K562 (cell line): ENCODE measurements at regions not wholly inside any gene's neighbourhood (a gene's known extent, or its start where the extent isn't known, plus 50 kb on each side); places are given as distances from the start of the nearest gene placed in this dataset.

Experiments used
- C11orf30 ChIP-seq: fragments of 450-650 bp; IDR thresholded peaks from 2 replicates; pipeline ENCODE4 v1.6.1; 2016; ENCODE audit warnings: low read depth, mild to moderate bottlenecking
- CREB3L1 ChIP-seq: fragments of 450-650 bp; IDR thresholded peaks from 2 replicates; pipeline ENCODE4 v1.6.1; 2014; ENCODE audit warnings: low read depth, mild to moderate bottlenecking, moderate library complexity, borderline replicate concordance
- E2F3 ChIP-seq: fragments of 250-450 bp; sonication (Bioruptor Pico); IDR thresholded peaks from 2 replicates; pipeline ENCODE4 v1.4.0; 2020; ENCODE audit warnings: mild to moderate bottlenecking
- GATAD2A ChIP-seq: fragments of 450-650 bp; IDR thresholded peaks from 2 replicates; pipeline ENCODE4 v1.6.1; 2017
- KDM2B ChIP-seq: fragments of 250-450 bp; sonication (Bioruptor Pico); IDR thresholded peaks from 2 replicates; pipeline ENCODE4 v1.8.0; 2021; ENCODE audit warnings: mild to moderate bottlenecking, moderate library complexity
- NCOA1 ChIP-seq: fragments of 450-650 bp; IDR thresholded peaks from 2 replicates; pipeline ENCODE4 v1.6.1; 2016; ENCODE audit warnings: low read depth
- NFE2 ChIP-seq: IDR thresholded peaks from 2 replicates; pipeline ENCODE4 v1.6.1; 2014; ENCODE audit warnings: antibody characterized with exemption, low read depth
- NONO ChIP-seq, 2 experiments: fragments of 200-400 bp in 1 of 2; fragments of 450-650 bp in 1 of 2; formaldehyde crosslinking in 1 of 2; IDR thresholded peaks; 2 replicates each; pipeline ENCODE4 v1.6.1; 2017; ENCODE audit warnings: low read depth in 2 of 2, mild to moderate bottlenecking in 2 of 2, moderate library complexity in 2 of 2, low read length in 1 of 2
- RFX1 ChIP-seq: fragments of 450-650 bp; IDR thresholded peaks from 2 replicates; pipeline ENCODE4 v1.6.1; 2016; ENCODE audit warnings: mild to moderate bottlenecking, moderate library complexity
- SPI1 ChIP-seq: IDR thresholded peaks from 2 replicates; pipeline ENCODE4 v1.6.1; 2011; ENCODE audit warnings: low read depth, low read length, control low read depth, borderline replicate concordance
- ZMIZ1 ChIP-seq, 2 experiments: fragments of 150-350 bp in 1 of 2; IDR thresholded peaks; 2 replicates each; pipeline ENCODE4 v1.6.1; 2012 to 2016; ENCODE audit warnings: low read depth in 2 of 2, low read length in 2 of 2, mild to moderate bottlenecking in 1 of 2, moderate library complexity in 1 of 2
- ZNF263 ChIP-seq: sonication (generic); formaldehyde crosslinking; IDR thresholded peaks from 2 replicates; pipeline ENCODE4 v1.8.0; 2022; ENCODE audit warnings: mild to moderate bottlenecking, missing genetic modification reagents, borderline replicate concordance
- ZNF316 ChIP-seq: fragments of 450-650 bp; IDR thresholded peaks from 2 replicates; pipeline ENCODE4 v1.6.1; 2016
- ZNF507 ChIP-seq: conservative IDR thresholded peaks from 2 replicates; pipeline ENCODE4 v1.6.1; 2017; ENCODE audit warnings: missing genetic modification characterization, missing compliant biosample characterization
- ZNF717 ChIP-seq: fragments of 250-450 bp; sonication (Bioruptor Pico); IDR thresholded peaks from 2 replicates; pipeline ENCODE4 v1.5.0; 2021
- TF ChIP-seq, protein P1 (sequence below), 2 experiments: fragments of 450-650 bp; conservative IDR thresholded peaks; 2 replicates each; pipeline ENCODE4 v1.6.1; 2017; ENCODE audit warnings: mild to moderate bottlenecking in 2 of 2, moderate library complexity in 2 of 2
- TF ChIP-seq, protein P2 (sequence below), 2 experiments: IDR thresholded peaks; 2 replicates each; pipeline ENCODE4 v1.6.1; 2012; ENCODE audit warnings: improper control_type of control experiment in 2 of 2, low read depth in 2 of 2, low read length in 2 of 2, borderline replicate concordance in 1 of 2
- TF ChIP-seq, protein P3 (sequence below): fragments of 450-650 bp; IDR thresholded peaks from one replicate; pipeline ENCODE4 v1.6.1; 2018; ENCODE audit warnings: mild to moderate bottlenecking, moderate library complexity; ENCODE audit not compliant: partially characterized antibody
- TF ChIP-seq, protein P4 (sequence below): sonication (generic); formaldehyde crosslinking; IDR thresholded peaks from 2 replicates; pipeline ENCODE4 v1.8.1; 2023; ENCODE audit warnings: mild to moderate bottlenecking, missing genetic modification reagents

DNA sequence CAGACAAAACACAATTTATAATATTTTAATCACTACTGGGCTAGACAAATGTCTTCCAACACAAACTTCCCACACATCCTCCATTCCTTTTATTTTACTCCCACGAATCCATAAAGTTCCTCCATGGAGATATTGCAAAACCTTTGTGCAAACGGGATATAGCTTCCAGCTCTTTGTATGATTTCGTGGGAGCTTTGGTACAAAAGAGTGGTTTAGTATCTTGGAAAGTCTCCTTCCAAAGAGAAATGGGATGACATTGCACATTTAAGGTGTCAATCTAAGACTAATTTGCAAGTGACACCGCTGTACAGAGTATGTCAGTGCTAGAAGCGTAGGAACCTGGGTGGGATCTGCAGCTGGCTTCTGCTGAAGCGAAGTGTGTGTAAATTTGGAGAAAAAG lies 455.2 kb upstream of the RUNX1 start (continued):
- TF ChIP-seq, protein P1, sequence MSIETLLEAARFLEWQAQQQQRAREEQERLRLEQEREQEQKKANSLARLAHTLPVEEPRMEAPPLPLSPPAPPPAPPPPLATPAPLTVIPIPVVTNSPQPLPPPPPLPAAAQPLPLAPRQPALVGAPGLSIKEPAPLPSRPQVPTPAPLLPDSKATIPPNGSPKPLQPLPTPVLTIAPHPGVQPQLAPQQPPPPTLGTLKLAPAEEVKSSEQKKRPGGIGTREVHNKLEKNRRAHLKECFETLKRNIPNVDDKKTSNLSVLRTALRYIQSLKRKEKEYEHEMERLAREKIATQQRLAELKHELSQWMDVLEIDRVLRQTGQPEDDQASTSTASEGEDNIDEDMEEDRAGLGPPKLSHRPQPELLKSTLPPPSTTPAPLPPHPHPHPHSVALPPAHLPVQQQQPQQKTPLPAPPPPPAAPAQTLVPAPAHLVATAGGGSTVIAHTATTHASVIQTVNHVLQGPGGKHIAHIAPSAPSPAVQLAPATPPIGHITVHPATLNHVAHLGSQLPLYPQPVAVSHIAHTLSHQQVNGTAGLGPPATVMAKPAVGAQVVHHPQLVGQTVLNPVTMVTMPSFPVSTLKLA (conservative IDR thresholded peaks at IDR 0.05) = no peak
- TF ChIP-seq, protein P2, sequence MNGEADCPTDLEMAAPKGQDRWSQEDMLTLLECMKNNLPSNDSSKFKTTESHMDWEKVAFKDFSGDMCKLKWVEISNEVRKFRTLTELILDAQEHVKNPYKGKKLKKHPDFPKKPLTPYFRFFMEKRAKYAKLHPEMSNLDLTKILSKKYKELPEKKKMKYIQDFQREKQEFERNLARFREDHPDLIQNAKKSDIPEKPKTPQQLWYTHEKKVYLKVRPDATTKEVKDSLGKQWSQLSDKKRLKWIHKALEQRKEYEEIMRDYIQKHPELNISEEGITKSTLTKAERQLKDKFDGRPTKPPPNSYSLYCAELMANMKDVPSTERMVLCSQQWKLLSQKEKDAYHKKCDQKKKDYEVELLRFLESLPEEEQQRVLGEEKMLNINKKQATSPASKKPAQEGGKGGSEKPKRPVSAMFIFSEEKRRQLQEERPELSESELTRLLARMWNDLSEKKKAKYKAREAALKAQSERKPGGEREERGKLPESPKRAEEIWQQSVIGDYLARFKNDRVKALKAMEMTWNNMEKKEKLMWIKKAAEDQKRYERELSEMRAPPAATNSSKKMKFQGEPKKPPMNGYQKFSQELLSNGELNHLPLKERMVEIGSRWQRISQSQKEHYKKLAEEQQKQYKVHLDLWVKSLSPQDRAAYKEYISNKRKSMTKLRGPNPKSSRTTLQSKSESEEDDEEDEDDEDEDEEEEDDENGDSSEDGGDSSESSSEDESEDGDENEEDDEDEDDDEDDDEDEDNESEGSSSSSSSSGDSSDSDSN (IDR thresholded peaks at IDR 0.05; ENCODE audit: borderline replicate concordance in 1 of 2, low read depth in 2 of 2, low read length in 2 of 2) = no peak
- no peak for TF ChIP-seq ZNF507 (tag)
- TF ChIP-seq ZNF316 = peak; percentile 98
- TF ChIP-seq E2F3 = no peak
- TF ChIP-seq, protein P3, sequence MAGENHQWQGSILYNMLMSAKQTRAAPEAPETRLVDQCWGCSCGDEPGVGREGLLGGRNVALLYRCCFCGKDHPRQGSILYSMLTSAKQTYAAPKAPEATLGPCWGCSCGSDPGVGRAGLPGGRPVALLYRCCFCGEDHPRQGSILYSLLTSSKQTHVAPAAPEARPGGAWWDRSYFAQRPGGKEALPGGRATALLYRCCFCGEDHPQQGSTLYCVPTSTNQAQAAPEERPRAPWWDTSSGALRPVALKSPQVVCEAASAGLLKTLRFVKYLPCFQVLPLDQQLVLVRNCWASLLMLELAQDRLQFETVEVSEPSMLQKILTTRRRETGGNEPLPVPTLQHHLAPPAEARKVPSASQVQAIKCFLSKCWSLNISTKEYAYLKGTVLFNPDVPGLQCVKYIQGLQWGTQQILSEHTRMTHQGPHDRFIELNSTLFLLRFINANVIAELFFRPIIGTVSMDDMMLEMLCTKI = no peak
- TF ChIP-seq NFE2 = peak; percentile 97
- peak; percentile 97 for TF ChIP-seq C11orf30
- TF ChIP-seq KDM2B (CRISPR knock-in tag) = no peak
- TF ChIP-seq NONO (IDR thresholded peaks at IDR 0.05; ENCODE audit: low read depth in 2 of 2, low read length in 1 of 2) = no peak
- no peak for TF ChIP-seq CREB3L1
- no peak for TF ChIP-seq GATAD2A
- no peak for TF ChIP-seq RFX1
- TF ChIP-seq NCOA1 = no peak
- no peak for TF ChIP-seq SPI1
- TF ChIP-seq ZNF263 (CRISPR knock-in tag) = no peak
- TF ChIP-seq, protein P4, sequence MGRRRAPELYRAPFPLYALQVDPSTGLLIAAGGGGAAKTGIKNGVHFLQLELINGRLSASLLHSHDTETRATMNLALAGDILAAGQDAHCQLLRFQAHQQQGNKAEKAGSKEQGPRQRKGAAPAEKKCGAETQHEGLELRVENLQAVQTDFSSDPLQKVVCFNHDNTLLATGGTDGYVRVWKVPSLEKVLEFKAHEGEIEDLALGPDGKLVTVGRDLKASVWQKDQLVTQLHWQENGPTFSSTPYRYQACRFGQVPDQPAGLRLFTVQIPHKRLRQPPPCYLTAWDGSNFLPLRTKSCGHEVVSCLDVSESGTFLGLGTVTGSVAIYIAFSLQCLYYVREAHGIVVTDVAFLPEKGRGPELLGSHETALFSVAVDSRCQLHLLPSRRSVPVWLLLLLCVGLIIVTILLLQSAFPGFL (CRISPR knock-in tag) = no peak
- TF ChIP-seq ZMIZ1 (IDR thresholded peaks at IDR 0.05; ENCODE audit: low read depth in 2 of 2, low read length in 2 of 2) = no peak
- no peak for TF ChIP-seq ZNF717 (CRISPR knock-in tag)
